Caco-2 (cell line): ENCODE measurements at regions not wholly inside any gene's neighbourhood (a gene's known extent, or its start where the extent isn't known, plus 50 kb on each side); places are given as distances from the start of the nearest gene placed in this dataset.

Experiments
- BruUV-seq: library from RNA; stranded (reverse); fragments of 400-500 nt; replicated peaks from 2 replicates; lab custom pipeline; 2021; lab: Mats Ljungman, UMichigan
- CTCF ChIA-PET: fragments of 300-600 bp; sonication (Branson Sonifier 250); formaldehyde crosslinking; loops from one replicate; lab custom pipeline; 2022; ENCODE audit warnings: antibody characterized with exemption; lab: Charles Lee
- POLR2A ChIA-PET: fragments of 300-600 bp; sonication (Branson Sonifier 250); formaldehyde crosslinking; loops from one replicate; lab custom pipeline; 2022; ENCODE audit warnings: antibody characterized with exemption; lab: Charles Lee
- DNase-seq, 2 experiments: peaks; one replicate each; pipeline versions ENCODE4 v3.0.0 to v3.0.0-alpha.2; 2020 to 2022
- H3K27me3 ChIP-seq: replicated peaks from 2 replicates; pipeline ENCODE4 v1.6.0; 2011; ENCODE audit warnings: low read length; ENCODE audit not compliant: control insufficient read depth, insufficient read depth
- H3K36me3 ChIP-seq: 2 replicates; pipeline ENCODE4 v1.5.1; 2011; ENCODE audit warnings: low read length; ENCODE audit not compliant: control insufficient read depth, insufficient read depth
- H3K4me1 ChIP-seq: fragments of 250-450 bp; sonication (Bioruptor Pico); 2 replicates; pipeline ENCODE4 v1.5.1; 2020; ENCODE audit warnings: mild to moderate bottlenecking
- H3K4me3 ChIP-seq: 2 replicates; pipeline ENCODE4 v1.5.1; 2011; ENCODE audit warnings: low read depth, mild to moderate bottlenecking, control low read depth, low read length
- H3K9me3 ChIP-seq: fragments of 250-450 bp; sonication (Bioruptor Pico); 2 replicates; pipeline ENCODE4 v1.5.1; 2020; ENCODE audit warnings: mild to moderate bottlenecking, moderate library complexity
- H3K27ac Mint-ChIP-seq: one replicate; pipeline ENCODE4 v1.8.0; 2022; ENCODE audit warnings: mixed read lengths; ENCODE audit not compliant: unreplicated experiment
- H3K27me3 Mint-ChIP-seq: one replicate; pipeline ENCODE4 v1.8.0; 2022; ENCODE audit warnings: mixed read lengths; ENCODE audit not compliant: insufficient read depth, unreplicated experiment
- H3K36me3 Mint-ChIP-seq: one replicate; pipeline ENCODE4 v1.8.0; 2022; ENCODE audit warnings: mild to moderate bottlenecking, mixed read lengths; ENCODE audit not compliant: insufficient read depth, unreplicated experiment
- H3K4me1 Mint-ChIP-seq: one replicate; pipeline ENCODE4 v1.8.0; 2022; ENCODE audit warnings: low read depth, mixed read lengths; ENCODE audit not compliant: unreplicated experiment
- H3K4me3 Mint-ChIP-seq: one replicate; pipeline ENCODE4 v1.8.0; 2022; ENCODE audit warnings: mild to moderate bottlenecking, moderate library complexity, mixed read lengths; ENCODE audit not compliant: unreplicated experiment
- H3K9me3 Mint-ChIP-seq: one replicate; pipeline ENCODE4 v1.8.0; 2022; ENCODE audit warnings: mixed read lengths; ENCODE audit not compliant: unreplicated experiment
- CTCF ChIP-seq, 2 experiments: fragments of 200-600 bp in 1 of 2; IDR thresholded peaks; 1 replicate in 1 of 2; 2 replicates in 1 of 2; pipeline versions ENCODE4 v1.5.1 to v1.8.0; 2011 to 2022; ENCODE audit warnings: antibody characterized with exemption in 1 of 2, control low read depth in 1 of 2, inconsistent platforms in 1 of 2, low read depth in 1 of 2, low read length in 1 of 2, mild to moderate bottlenecking in 1 of 2, moderate library complexity in 1 of 2; ENCODE audit not compliant: insufficient read depth in 1 of 2, severe bottlenecking in 1 of 2, unreplicated experiment in 1 of 2
- intact Hi-C: fragments of 100-400 bp; cut with micrococcal nuclease; formaldehyde crosslinking; loops from one replicate; pipeline ENCODE4 v1.10.0; 2022; ENCODE audit not compliant: unreplicated experiment

GRCh38 chrX:68947882-68948605 is 119.2 kb downstream of the EFNB1 start:
- Mint-ChIP-seq H3K27ac (no peak overlapping the region), H3K27me3 (no peaks in the 10 kb centered on the region), H3K4me3 (no peak overlapping the region), H3K4me1 (no peaks in the 10 kb centered on the region), H3K9me3 (no peaks in the 10 kb centered on the region), H3K36me3 (no peaks in the 10 kb centered on the region)
- ChIA-PET CTCF (no interaction called here), POLR2A (no interaction called here)
- BruUV-seq: no TSS peak
- H3K4me1 ChIP-seq: no peaks in the 10 kb centered on the region
- no peak for DNase-seq
- no peaks in the 10 kb centered on the region for H3K36me3 ChIP-seq
- H3K27me3 ChIP-seq: no peaks in the 10 kb centered on the region
- H3K4me3 ChIP-seq: no peak overlapping the region
- no peak for TF ChIP-seq CTCF (IDR thresholded peaks at IDR 0.05; ENCODE audit: insufficient read depth in 1 of 2, low read depth in 1 of 2, low read length in 1 of 2, severe bottlenecking in 1 of 2, unreplicated experiment in 1 of 2)
- no peaks in the 10 kb centered on the region for H3K9me3 ChIP-seq
- intact Hi-C loops: no loop called here

- Mint-ChIP-seq H3K4me1 (no peaks in the 10 kb centered on the region), H3K36me3 (no peaks in the 10 kb centered on the region), H3K4me3 (no peak overlapping the region), H3K27me3 (no peaks in the 10 kb centered on the region), H3K27ac (no peak overlapping the region), H3K9me3 (no peaks in the 10 kb centered on the region)
- POLR2A ChIA-PET: no interaction called here
- H3K36me3 ChIP-seq: no peaks in the 10 kb centered on the region
- CTCF ChIA-PET: no interaction called here
- H3K4me1 ChIP-seq: no peaks in the 10 kb centered on the region
- no peaks in the 10 kb centered on the region for H3K27me3 ChIP-seq
- H3K4me3 ChIP-seq: no peak overlapping the region
- intact Hi-C loops: no loop called here
- TF ChIP-seq CTCF (IDR thresholded peaks at IDR 0.05; ENCODE audit: insufficient read depth in 1 of 2, low read depth in 1 of 2, low read length in 1 of 2, severe bottlenecking in 1 of 2, unreplicated experiment in 1 of 2): no peak
- no TSS peak for BruUV-seq
- peak in 1 of 2 experiments; percentile 12 for DNase-seq
- no peaks in the 10 kb centered on the region for H3K9me3 ChIP-seq
Observed at GRCh38 chrX:68945603-68946228, 116.9 kb downstream of the EFNB1 start.

GRCh38 chrX:68945081-68945602 is 116.3 kb downstream of the EFNB1 start:
- no peaks in the 10 kb centered on the region for H3K9me3 ChIP-seq
- no peaks in the 10 kb centered on the region for H3K4me1 ChIP-seq
- no peaks in the 10 kb centered on the region for H3K27me3 Mint-ChIP-seq
- ChIA-PET CTCF (no interaction called here), POLR2A (no interaction called here)
- H3K4me1 Mint-ChIP-seq: no peaks in the 10 kb centered on the region
- H3K4me3 ChIP-seq: no peak overlapping the region
- no peak for DNase-seq
- H3K36me3 ChIP-seq: no peaks in the 10 kb centered on the region
- no peak for TF ChIP-seq CTCF (IDR thresholded peaks at IDR 0.05; ENCODE audit: insufficient read depth in 1 of 2, low read depth in 1 of 2, low read length in 1 of 2, severe bottlenecking in 1 of 2, unreplicated experiment in 1 of 2)
- no peaks in the 10 kb centered on the region for H3K36me3 Mint-ChIP-seq
- no TSS peak for BruUV-seq
- H3K9me3 Mint-ChIP-seq: no peaks in the 10 kb centered on the region
- H3K27ac Mint-ChIP-seq: no peak overlapping the region
- no peak overlapping the region for H3K4me3 Mint-ChIP-seq
- H3K27me3 ChIP-seq: no peaks in the 10 kb centered on the region
- intact Hi-C loops: no loop called here
